ENCODE measurements at regions not wholly inside any gene's neighbourhood (a gene's known extent, or its start where the extent isn't known, plus 50 kb on each side); places are given as distances from the start of the nearest gene placed in this dataset.

DNA sequence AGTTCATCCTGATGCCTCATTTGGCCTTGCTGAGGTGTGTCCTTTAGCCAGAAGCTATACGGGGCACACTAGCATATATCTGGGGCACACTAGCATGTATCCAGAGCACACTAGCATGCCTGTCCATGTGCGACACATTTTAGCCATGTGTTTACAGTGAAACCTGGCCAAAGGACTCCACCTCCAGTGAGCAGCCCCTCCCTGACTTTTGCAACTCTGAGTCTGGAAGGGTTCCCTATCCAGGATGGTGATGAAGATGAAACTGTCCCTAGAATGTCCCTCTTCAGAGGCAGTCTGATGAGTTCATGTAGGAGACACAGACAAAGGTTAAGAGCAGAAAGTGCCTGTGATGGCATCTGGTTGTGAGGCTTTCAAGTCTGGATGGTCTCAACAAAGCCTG lies 61.4 kb upstream of the LGALSL start:
- Histone ChIP-seq H3K36me3 (ENCODE audit: control insufficient read depth, insufficient read depth, low read length, severe bottlenecking) (no peaks in the 10 kb centered on the region), H3K27me3 (replicated peaks; ENCODE audit: control insufficient read depth, insufficient read depth, low read length) (no peaks in the 10 kb centered on the region), H3K4me1 (ENCODE audit: control insufficient read depth, insufficient read depth, low read length) (no peaks in the 10 kb centered on the region), H3K4me3 (ENCODE audit: low read length) (no peak overlapping the region), H3K9me3 (ENCODE audit: control insufficient read depth, low read length) (peaks cover 8% of the 10 kb centered on the region), H3K9ac (ENCODE audit: low read length) (no peak overlapping the region)
- no peak for DNase-seq (ENCODE audit: low read depth)

DNA sequence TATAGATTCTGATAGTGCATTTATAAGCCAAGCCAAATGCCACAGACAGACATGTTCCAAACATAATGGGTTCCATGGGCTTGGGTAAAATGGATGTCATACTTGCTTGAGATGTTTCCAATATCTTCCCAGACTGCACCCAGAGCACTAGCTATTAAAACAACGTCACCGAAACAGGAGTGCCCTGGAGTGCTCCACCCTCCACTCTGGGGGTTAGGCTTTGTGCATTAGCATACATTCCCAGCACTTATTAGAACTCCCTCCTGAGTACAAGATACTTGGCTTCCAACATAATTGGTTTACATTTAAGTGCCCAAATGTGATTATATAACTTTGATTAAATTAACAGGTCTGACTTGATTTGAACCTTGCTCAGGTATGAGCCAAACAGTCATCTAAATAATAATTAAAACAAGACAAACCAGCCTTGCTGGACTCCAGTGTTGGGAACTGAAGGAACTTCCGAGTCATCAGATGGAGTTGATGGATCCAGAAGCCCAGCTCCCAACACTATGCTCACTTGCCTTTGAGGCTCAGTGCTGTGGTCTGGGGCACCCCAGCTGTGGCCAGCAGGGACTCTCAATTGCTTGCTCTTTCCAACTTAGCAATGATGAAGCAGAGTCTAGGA lies 60.5 kb upstream of the LGALSL start:
- Histone ChIP-seq H3K4me1 (ENCODE audit: control insufficient read depth, insufficient read depth, low read length) (no peaks in the 10 kb centered on the region), H3K9ac (ENCODE audit: low read length) (no peak overlapping the region), H3K36me3 (ENCODE audit: control insufficient read depth, insufficient read depth, low read length, severe bottlenecking) (no peaks in the 10 kb centered on the region), H3K27me3 (replicated peaks; ENCODE audit: control insufficient read depth, insufficient read depth, low read length) (no peaks in the 10 kb centered on the region), H3K4me3 (ENCODE audit: low read length) (no peak overlapping the region), H3K9me3 (ENCODE audit: control insufficient read depth, low read length) (peaks cover 8% of the 10 kb centered on the region)
- no peak for DNase-seq (ENCODE audit: low read depth)

DNA sequence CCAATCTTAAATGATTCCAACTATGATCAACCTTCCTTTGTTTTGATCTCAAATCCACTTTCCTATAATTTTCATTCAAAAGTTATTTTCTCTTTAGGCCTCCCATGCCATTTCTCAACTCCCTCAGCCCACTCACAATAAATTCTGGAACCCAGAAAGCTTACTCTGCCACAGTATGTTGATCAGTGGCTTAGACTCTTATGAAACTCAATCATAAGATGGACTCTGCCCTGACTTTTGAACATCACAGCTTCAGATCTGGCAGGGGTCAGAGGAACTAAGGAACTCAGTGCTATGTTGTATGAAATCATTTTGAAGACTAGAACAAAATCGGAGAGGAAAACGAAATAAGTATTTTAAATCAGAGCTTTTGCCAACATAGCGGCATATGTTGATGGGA lies 59.8 kb upstream of the LGALSL start:
- no peaks in the 10 kb centered on the region for H3K4me1 ChIP-seq (ENCODE audit: control insufficient read depth, insufficient read depth, low read length)
- DNase-seq (ENCODE audit: low read depth) = no peak

DNA sequence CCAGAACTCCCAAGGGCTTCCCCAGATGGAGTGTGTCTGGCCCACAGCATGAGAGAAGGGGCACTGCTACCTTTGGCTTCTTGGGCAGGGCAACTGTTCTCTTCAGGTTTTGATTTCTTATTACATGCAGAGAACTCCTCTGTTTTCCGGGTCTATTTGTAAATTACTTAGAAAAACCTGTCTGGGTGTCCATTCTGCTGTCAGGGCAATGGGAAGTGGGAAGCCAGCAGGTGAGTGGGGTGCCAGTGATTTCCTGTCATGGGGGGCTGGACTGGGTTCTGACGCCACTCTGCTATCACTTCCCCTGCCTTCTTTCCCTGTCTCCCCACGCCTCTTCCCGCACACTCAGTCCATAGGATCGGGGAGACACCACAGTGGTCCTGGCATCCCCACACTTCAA lies 58.0 kb upstream of the LGALSL start:
- Histone ChIP-seq H3K9ac (ENCODE audit: low read length) (no peak overlapping the region), H3K4me1 (ENCODE audit: control insufficient read depth, insufficient read depth, low read length) (peaks cover 13% of the 10 kb centered on the region), H3K36me3 (ENCODE audit: control insufficient read depth, insufficient read depth, low read length, severe bottlenecking) (no peaks in the 10 kb centered on the region), H3K4me3 (ENCODE audit: low read length) (no peak overlapping the region), H3K27me3 (replicated peaks; ENCODE audit: control insufficient read depth, insufficient read depth, low read length) (no peaks in the 10 kb centered on the region), H3K9me3 (ENCODE audit: control insufficient read depth, low read length) (no peaks in the 10 kb centered on the region)
- DNase-seq (ENCODE audit: low read depth) = no peak

More for the DNA sequence above, 59.8 kb upstream of the LGALSL start:
- no peaks in the 10 kb centered on the region for H3K36me3 ChIP-seq (ENCODE audit: control insufficient read depth, insufficient read depth, low read length, severe bottlenecking)
- no peaks in the 10 kb centered on the region for H3K27me3 ChIP-seq (replicated peaks; ENCODE audit: control insufficient read depth, insufficient read depth, low read length)
- no peak overlapping the region for H3K9ac ChIP-seq (ENCODE audit: low read length)
- H3K9me3 ChIP-seq (ENCODE audit: control insufficient read depth, low read length) = peaks cover 8% of the 10 kb centered on the region
- no peak overlapping the region for H3K4me3 ChIP-seq (ENCODE audit: low read length)

DNA sequence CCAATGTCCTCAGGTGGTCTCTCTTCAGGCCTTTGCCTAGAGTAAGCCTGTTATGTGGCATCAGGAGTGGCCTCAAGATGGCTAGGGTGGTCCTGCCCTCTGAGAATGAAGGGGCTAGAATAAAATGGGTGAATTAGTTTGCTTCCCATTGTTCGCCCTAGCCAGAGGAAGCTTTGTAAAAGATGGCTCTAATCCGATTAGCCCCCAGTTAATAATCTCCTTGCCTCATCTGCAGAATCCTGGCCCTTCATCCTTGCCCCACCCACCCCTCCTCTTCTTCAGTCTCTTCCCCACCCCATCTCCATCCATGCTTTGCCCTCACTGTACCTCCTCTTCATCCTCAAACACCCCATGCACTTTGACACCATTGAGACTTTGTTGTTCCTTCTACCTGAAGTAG lies 57.4 kb upstream of the LGALSL start:
- Histone ChIP-seq H3K27me3 (replicated peaks; ENCODE audit: control insufficient read depth, insufficient read depth, low read length) (no peaks in the 10 kb centered on the region), H3K4me1 (ENCODE audit: control insufficient read depth, insufficient read depth, low read length) (peaks cover 18% of the 10 kb centered on the region), H3K4me3 (ENCODE audit: low read length) (no peak overlapping the region), H3K36me3 (ENCODE audit: control insufficient read depth, insufficient read depth, low read length, severe bottlenecking) (no peaks in the 10 kb centered on the region), H3K9ac (ENCODE audit: low read length) (no peak overlapping the region), H3K9me3 (ENCODE audit: control insufficient read depth, low read length) (no peaks in the 10 kb centered on the region)
- DNase-seq (ENCODE audit: low read depth) = no peak

DNA sequence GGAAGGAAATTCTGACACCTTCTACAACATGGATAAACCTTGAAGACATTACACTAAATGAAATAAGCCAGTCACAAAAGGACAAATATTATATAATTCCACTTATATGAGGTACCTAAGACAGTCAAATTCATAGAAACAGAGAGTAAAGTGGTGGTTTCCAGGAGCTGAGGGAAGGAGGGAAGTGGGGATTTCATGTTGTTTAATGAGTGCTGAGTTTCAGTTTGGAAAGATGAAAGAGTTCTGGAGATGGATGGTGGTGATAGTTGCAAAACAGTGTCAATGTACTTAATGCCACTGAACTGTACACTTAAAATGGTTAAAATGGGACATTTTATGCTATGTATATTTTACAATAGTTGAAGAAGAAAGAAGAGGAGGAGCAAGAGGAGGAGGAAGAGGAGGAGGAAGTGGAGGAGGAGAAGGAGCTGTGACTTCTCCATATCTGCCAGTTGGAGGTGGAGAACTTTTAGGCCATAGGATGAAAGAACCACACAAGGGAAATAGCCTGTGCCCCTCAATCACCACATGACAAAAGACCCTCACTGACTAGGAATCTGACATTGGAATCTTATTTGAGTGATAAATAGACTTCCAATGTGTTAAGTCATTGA lies 55.3 kb upstream of the LGALSL start:
- no peak overlapping the region for H3K9ac ChIP-seq (ENCODE audit: low read length)
- H3K4me1 ChIP-seq (ENCODE audit: control insufficient read depth, insufficient read depth, low read length) = peaks cover 30% of the 10 kb centered on the region
- H3K9me3 ChIP-seq (ENCODE audit: control insufficient read depth, low read length) = no peaks in the 10 kb centered on the region
- no peaks in the 10 kb centered on the region for H3K36me3 ChIP-seq (ENCODE audit: control insufficient read depth, insufficient read depth, low read length, severe bottlenecking)
- no peak overlapping the region for H3K4me3 ChIP-seq (ENCODE audit: low read length)
- H3K27me3 ChIP-seq (replicated peaks; ENCODE audit: control insufficient read depth, insufficient read depth, low read length) = no peaks in the 10 kb centered on the region
- no peak for DNase-seq (ENCODE audit: low read depth)

DNA sequence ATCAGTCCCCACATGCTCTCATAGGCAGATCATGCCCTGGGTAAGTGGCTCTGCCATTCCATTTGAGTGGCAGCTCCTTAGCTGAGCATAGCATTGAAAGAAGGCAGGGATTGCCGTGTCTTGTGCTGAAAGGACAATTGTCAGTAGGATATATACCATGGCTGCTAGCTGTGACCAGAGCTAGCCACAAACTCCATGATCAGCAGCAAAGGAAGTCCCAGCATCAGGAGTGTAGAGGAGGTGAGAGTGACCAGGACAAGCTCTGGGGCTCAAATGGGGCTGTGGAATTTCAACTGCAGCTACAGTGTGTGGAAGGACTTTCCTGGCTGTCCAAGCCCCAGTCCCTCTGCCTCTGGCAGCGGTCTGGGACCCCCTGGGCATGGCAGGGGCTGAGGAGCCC lies 54.4 kb upstream of the LGALSL start:
- no peak for DNase-seq (ENCODE audit: low read depth)
- peaks cover 39% of the 10 kb centered on the region for H3K4me1 ChIP-seq (ENCODE audit: control insufficient read depth, insufficient read depth, low read length)
- H3K27me3 ChIP-seq (replicated peaks; ENCODE audit: control insufficient read depth, insufficient read depth, low read length) = no peaks in the 10 kb centered on the region
- no peak overlapping the region for H3K9ac ChIP-seq (ENCODE audit: low read length)
- H3K9me3 ChIP-seq (ENCODE audit: control insufficient read depth, low read length) = no peaks in the 10 kb centered on the region
- H3K36me3 ChIP-seq (ENCODE audit: control insufficient read depth, insufficient read depth, low read length, severe bottlenecking) = no peaks in the 10 kb centered on the region
- H3K4me3 ChIP-seq (ENCODE audit: low read length) = no peak overlapping the region

DNA sequence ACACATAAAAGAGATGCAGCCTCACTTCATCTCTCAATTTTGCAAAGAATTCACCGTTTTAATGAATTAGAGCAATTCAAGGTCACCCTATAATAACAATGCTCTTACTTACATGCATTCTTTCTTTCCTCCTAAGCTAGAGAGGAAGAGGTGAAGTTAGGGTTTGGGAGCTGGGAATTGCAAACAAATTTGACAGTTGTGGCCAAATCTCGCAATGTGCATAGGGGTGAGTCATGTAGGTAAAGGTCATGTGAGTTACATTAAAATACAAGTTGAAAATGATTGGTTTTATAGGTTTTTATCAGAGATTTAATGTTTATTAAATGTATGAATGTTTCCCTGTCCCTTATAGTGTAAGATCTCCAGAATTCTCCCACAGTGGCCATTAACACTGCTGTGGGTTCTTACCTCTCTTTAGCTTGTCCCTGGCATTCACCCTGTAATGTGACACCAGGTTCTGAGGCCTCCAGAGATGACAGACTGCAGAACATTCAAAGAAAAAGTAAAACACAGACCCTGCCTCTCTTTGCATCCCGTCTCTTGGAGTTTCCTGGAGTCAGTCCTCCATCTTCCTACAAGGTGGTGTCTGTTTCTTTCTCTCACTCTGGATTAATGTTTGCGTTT lies 53.7 kb upstream of the LGALSL start:
- H3K27me3 ChIP-seq (replicated peaks; ENCODE audit: control insufficient read depth, insufficient read depth, low read length) = no peaks in the 10 kb centered on the region
- no peak overlapping the region for H3K4me3 ChIP-seq (ENCODE audit: low read length)
- no peaks in the 10 kb centered on the region for H3K9me3 ChIP-seq (ENCODE audit: control insufficient read depth, low read length)
- no peaks in the 10 kb centered on the region for H3K36me3 ChIP-seq (ENCODE audit: control insufficient read depth, insufficient read depth, low read length, severe bottlenecking)
- DNase-seq (ENCODE audit: low read depth) = no peak
- H3K9ac ChIP-seq (ENCODE audit: low read length) = no peak overlapping the region
- peaks cover 46% of the 10 kb centered on the region for H3K4me1 ChIP-seq (ENCODE audit: control insufficient read depth, insufficient read depth, low read length)

DNA sequence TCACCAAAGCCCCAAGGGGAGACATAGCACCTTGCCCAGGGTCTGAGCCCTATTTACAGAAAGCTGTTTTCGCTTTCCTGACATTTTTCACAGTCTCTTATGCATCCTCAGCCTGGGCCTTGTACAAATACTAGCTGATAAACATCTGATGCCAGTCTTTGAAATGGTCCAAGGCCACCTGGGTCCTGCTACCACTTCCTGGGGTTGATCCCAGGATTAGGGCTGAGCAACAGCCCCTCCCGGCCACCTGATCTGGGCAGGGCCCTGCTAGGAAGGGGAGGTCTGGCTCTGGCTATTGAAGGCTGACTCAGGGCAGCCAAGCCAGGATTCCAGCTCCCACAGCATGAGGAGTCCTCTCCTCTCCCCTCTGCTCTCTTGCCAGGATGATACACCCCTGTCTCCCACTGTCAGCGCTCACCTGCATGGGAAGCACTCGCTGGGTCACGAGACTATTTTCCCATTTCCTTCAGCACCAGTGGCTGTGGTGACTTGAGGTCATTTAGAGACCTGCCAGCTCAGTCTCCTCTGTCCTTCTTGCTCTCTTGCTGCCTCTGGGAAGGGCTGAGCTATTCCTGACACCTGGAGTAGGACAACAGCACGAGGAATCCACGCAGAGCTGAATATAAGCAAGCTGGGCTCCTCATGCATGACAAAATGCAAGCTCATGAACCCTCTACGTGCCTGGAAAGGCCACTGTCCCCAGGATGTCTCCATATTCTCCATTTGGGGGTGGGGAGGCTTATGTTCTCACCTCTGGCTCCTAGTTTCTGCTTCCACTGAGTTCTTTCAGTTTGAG lies 53.0 kb upstream of the LGALSL start:
- Histone ChIP-seq H3K27me3 (replicated peaks; ENCODE audit: control insufficient read depth, insufficient read depth, low read length) (no peaks in the 10 kb centered on the region), H3K36me3 (ENCODE audit: control insufficient read depth, insufficient read depth, low read length, severe bottlenecking) (no peaks in the 10 kb centered on the region), H3K4me3 (ENCODE audit: low read length) (no peak overlapping the region), H3K9me3 (ENCODE audit: control insufficient read depth, low read length) (no peaks in the 10 kb centered on the region), H3K4me1 (ENCODE audit: control insufficient read depth, insufficient read depth, low read length) (peaks cover 53% of the 10 kb centered on the region), H3K9ac (ENCODE audit: low read length) (no peak overlapping the region)
- DNase-seq (ENCODE audit: low read depth) = no peak

DNA sequence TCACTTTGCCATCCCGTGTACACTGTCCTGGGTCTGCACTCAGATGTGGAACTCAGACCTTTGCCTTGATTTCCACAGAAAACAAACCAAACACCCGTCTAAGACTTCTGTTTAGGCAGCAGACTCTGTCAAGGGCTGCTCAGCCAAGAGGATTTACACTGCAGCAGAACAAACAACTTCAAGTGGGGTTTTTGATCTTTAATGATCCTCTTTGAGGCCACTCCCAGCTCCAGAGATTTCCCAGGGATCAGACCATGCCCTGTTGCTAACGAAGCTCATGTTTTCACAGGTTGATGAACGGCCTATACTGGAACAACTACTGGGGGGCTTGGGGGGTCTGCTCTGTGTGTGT lies 52.5 kb upstream of the LGALSL start:
- no peaks in the 10 kb centered on the region for H3K27me3 ChIP-seq (replicated peaks; ENCODE audit: control insufficient read depth, insufficient read depth, low read length)
- H3K36me3 ChIP-seq (ENCODE audit: control insufficient read depth, insufficient read depth, low read length, severe bottlenecking) = no peaks in the 10 kb centered on the region
- no peak overlapping the region for H3K4me3 ChIP-seq (ENCODE audit: low read length)
- DNase-seq (ENCODE audit: low read depth) = no peak
- H3K9ac ChIP-seq (ENCODE audit: low read length) = no peak overlapping the region
- no peaks in the 10 kb centered on the region for H3K9me3 ChIP-seq (ENCODE audit: control insufficient read depth, low read length)
- H3K4me1 ChIP-seq (ENCODE audit: control insufficient read depth, insufficient read depth, low read length) = peaks cover 58% of the 10 kb centered on the region

DNA sequence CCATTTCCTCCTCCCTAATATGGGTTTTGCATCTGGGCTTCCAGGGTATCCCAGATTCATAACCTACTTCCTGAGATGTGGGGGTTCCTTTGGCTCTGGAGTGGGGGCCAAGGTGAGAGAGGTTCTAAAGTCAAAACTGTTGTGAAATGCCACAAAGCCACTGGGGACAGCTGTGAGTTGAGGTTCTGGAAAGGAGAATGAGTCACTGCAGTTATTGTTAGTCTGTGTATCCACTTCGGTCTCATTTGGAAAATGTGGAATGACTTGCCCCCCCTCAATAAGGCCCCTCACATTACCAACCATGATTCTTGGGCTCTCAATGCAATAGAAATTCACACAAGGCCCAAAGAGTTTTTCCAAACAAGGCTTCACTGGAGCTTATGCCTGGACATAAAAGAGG lies 51.1 kb upstream of the LGALSL start:
- no peaks in the 10 kb centered on the region for H3K27me3 ChIP-seq (replicated peaks; ENCODE audit: control insufficient read depth, insufficient read depth, low read length)
- H3K4me1 ChIP-seq (ENCODE audit: control insufficient read depth, insufficient read depth, low read length) = peaks cover 58% of the 10 kb centered on the region
- no peaks in the 10 kb centered on the region for H3K36me3 ChIP-seq (ENCODE audit: control insufficient read depth, insufficient read depth, low read length, severe bottlenecking)
- no peak overlapping the region for H3K9ac ChIP-seq (ENCODE audit: low read length)
- DNase-seq (ENCODE audit: low read depth) = peak; percentile 10
- H3K4me3 ChIP-seq (ENCODE audit: low read length) = no peak overlapping the region
- no peaks in the 10 kb centered on the region for H3K9me3 ChIP-seq (ENCODE audit: control insufficient read depth, low read length)
